Endodermal cell (in vitro differentiated cells): ENCODE measurements at regions not wholly inside any gene's neighbourhood (a gene's known extent, or its start where the extent isn't known, plus 50 kb on each side); places are given as distances from the start of the nearest gene placed in this dataset.

Experiments used
- DNase-seq: peaks from one replicate; pipeline ENCODE4 v3.0.0-alpha.2; 2017
- H3K27ac ChIP-seq: 2 replicates; pipeline ENCODE4 v1.5.1; 2013; ENCODE audit warnings: mild to moderate bottlenecking, low read depth, low read length, moderate library complexity
- H3K27me3 ChIP-seq: 2 replicates; pipeline ENCODE4 v1.6.1; 2013; ENCODE audit warnings: mild to moderate bottlenecking, low read length, moderate library complexity; ENCODE audit not compliant: insufficient read depth, control insufficient read depth, poor library complexity, severe bottlenecking
- H3K36me3 ChIP-seq: 2 replicates; pipeline ENCODE4 v1.7.0; 2013; ENCODE audit warnings: mild to moderate bottlenecking, low read length, moderate library complexity; ENCODE audit not compliant: control insufficient read depth, insufficient read depth
- H3K4me1 ChIP-seq: one replicate; pipeline ENCODE4 v1.7.0; 2013; ENCODE audit warnings: low read length; ENCODE audit not compliant: control insufficient read depth, insufficient read depth
- H3K4me3 ChIP-seq: 2 replicates; pipeline ENCODE4 v1.5.1; 2013; ENCODE audit warnings: mild to moderate bottlenecking, low read length, moderate library complexity
- H3K9ac ChIP-seq: 2 replicates; pipeline ENCODE4 v1.6.1; 2013; ENCODE audit warnings: mild to moderate bottlenecking, low read length, moderate library complexity; ENCODE audit not compliant: poor library complexity, severe bottlenecking; ENCODE audit errors: extremely low read depth
- H3K9me3 ChIP-seq: 2 replicates; pipeline ENCODE4 v1.6.1; 2013; ENCODE audit warnings: mild to moderate bottlenecking, low read length, moderate library complexity; ENCODE audit not compliant: control insufficient read depth
- H3K27ac Mint-ChIP-seq: 2 replicates; pipeline ENCODE4 v1.8.0; 2020; ENCODE audit warnings: mixed read lengths
- H3K27me3 Mint-ChIP-seq: 2 replicates; pipeline ENCODE4 v1.8.0; 2021; ENCODE audit warnings: mild to moderate bottlenecking, mixed read lengths; ENCODE audit not compliant: insufficient read depth
- H3K36me3 Mint-ChIP-seq: 2 replicates; pipeline ENCODE4 v1.8.0; 2020; ENCODE audit warnings: low read depth, mixed read lengths
- H3K4me1 Mint-ChIP-seq: 2 replicates; pipeline ENCODE4 v1.8.0; 2020; ENCODE audit warnings: mixed read lengths
- H3K4me3 Mint-ChIP-seq: 2 replicates; pipeline ENCODE4 v1.8.0; 2020; ENCODE audit warnings: mild to moderate bottlenecking, moderate library complexity, mixed read lengths
- H3K9me3 Mint-ChIP-seq: 2 replicates; pipeline ENCODE4 v1.8.0; 2020; ENCODE audit warnings: mild to moderate bottlenecking, mixed read lengths
- WGBS, 2 experiments: methylation state at CpG; one replicate each; pipeline versions ENCODE4 v1.1.5 to v1.1.7; 2013; ENCODE audit warnings: missing lambda C conversion rate in 2 of 2, mixed read lengths in 1 of 2; ENCODE audit not compliant: insufficient coverage in 1 of 2, insufficient read length in 1 of 2; 5-methylcytosine and 5-hydroxymethylcytosine counted together
- TF ChIP-seq, protein P1 (sequence below): fragments of 200-600 bp; sonication (generic); conservative IDR thresholded peaks from 2 replicates; pipeline ENCODE4 v1.5.0; 2021; ENCODE audit warnings: antibody characterized with exemption, mild to moderate bottlenecking

DNA sequence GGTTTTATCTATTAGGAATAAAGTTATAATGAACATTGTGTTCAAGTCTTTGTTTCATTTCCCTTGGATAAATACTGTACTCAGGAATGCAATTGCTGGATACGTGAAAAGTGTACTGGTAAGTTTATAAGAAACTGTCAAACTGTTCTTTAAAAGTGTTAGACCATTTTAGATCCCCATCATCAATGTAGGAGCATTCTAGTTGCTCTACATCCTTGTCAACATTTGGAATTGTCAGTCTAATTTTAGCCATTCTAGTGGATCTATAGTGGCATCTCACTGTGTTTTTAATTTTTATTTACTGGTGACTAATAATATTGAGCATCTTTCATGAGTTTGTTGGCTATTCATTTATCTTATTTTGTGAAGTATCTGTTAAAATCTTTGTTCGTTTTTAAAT, 354.0 kb upstream of the NRP1 start:
- H3K27ac ChIP-seq: no peak overlapping the region
- WGBS, 2 experiments: 81 to 100% methylated on average over 1 of the region's 2 CpGs
- H3K4me3 ChIP-seq: no peak overlapping the region
- Mint-ChIP-seq H3K27me3 (peaks cover under 1% of the 10 kb centered on the region), H3K9me3 (peaks cover 53% of the 10 kb centered on the region), H3K4me1 (no peaks in the 10 kb centered on the region), H3K4me3 (no peak overlapping the region), H3K27ac (no peak overlapping the region), H3K36me3 (peaks cover under 1% of the 10 kb centered on the region)
- H3K36me3 ChIP-seq: no peaks in the 10 kb centered on the region
- DNase-seq: no peak
- H3K9ac ChIP-seq: no peak overlapping the region
- TF ChIP-seq, protein P1, sequence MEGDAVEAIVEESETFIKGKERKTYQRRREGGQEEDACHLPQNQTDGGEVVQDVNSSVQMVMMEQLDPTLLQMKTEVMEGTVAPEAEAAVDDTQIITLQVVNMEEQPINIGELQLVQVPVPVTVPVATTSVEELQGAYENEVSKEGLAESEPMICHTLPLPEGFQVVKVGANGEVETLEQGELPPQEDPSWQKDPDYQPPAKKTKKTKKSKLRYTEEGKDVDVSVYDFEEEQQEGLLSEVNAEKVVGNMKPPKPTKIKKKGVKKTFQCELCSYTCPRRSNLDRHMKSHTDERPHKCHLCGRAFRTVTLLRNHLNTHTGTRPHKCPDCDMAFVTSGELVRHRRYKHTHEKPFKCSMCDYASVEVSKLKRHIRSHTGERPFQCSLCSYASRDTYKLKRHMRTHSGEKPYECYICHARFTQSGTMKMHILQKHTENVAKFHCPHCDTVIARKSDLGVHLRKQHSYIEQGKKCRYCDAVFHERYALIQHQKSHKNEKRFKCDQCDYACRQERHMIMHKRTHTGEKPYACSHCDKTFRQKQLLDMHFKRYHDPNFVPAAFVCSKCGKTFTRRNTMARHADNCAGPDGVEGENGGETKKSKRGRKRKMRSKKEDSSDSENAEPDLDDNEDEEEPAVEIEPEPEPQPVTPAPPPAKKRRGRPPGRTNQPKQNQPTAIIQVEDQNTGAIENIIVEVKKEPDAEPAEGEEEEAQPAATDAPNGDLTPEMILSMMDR: no peak
- no peaks in the 10 kb centered on the region for H3K4me1 ChIP-seq
- H3K9me3 ChIP-seq: peaks cover 17% of the 10 kb centered on the region
- H3K27me3 ChIP-seq: no peaks in the 10 kb centered on the region

DNA sequence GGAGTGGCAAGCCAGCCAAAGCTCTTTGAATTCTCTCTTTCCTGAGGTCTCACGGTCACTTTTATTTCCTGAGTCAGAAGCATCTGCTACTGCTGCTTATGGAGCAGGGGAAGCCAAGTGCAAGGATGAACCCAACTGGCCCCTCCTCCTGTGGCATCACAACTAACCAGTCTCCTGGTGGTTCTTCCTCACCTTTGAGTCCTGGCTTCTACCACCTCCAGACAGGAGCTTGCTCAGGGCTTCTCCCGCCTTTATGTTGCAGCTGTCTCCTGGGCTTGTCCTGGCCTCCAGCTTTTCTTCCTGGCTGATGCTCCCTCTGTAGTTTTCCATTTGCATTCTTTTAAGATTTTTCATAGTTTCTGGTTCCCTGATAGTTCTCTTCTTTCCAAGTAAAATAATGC, 349.7 kb upstream of the NRP1 start:
- peaks cover 10% of the 10 kb centered on the region for H3K9me3 Mint-ChIP-seq
- H3K4me1 Mint-ChIP-seq: no peaks in the 10 kb centered on the region
- Histone ChIP-seq H3K4me1 (no peaks in the 10 kb centered on the region), H3K27me3 (no peaks in the 10 kb centered on the region), H3K4me3 (no peak overlapping the region), H3K9ac (no peak overlapping the region), H3K9me3 (peaks cover 10% of the 10 kb centered on the region), H3K27ac (no peak overlapping the region), H3K36me3 (no peaks in the 10 kb centered on the region)
- H3K27me3 Mint-ChIP-seq: peaks cover 3% of the 10 kb centered on the region
- no peak overlapping the region for H3K27ac Mint-ChIP-seq
- no peak for DNase-seq
- H3K36me3 Mint-ChIP-seq: no peaks in the 10 kb centered on the region
- 90 to 100% methylated on average over 1 to 2 of the region's 2 CpGs for WGBS, 2 experiments
- TF ChIP-seq, protein P1: no peak
- H3K4me3 Mint-ChIP-seq: no peak overlapping the region

DNA sequence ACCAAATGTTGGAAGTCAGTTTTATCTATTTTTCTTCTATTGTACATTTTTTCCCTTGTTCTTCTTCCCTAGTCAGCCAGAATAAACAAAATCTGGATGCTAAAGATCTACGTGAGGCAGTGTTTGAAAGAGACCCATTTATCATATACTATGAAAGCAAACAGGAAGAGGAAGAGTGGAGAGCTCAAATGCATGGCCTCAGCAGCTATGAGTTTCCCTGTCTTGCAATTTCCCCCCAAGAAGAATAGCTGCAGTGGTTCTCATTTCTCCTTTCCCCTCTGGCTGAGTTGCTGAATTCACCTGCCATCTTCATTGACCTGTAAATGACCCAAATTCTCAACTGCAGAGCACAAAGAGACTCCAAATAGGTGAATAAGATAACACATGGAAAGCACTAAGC, 347.1 kb upstream of the NRP1 start:
- Histone ChIP-seq H3K36me3 (no peaks in the 10 kb centered on the region), H3K27ac (no peak overlapping the region), H3K9me3 (no peaks in the 10 kb centered on the region), H3K4me1 (no peaks in the 10 kb centered on the region), H3K9ac (no peak overlapping the region), H3K4me3 (no peak overlapping the region), H3K27me3 (no peaks in the 10 kb centered on the region)
- TF ChIP-seq, protein P1: no peak
- Mint-ChIP-seq H3K4me3 (no peak overlapping the region), H3K4me1 (no peaks in the 10 kb centered on the region), H3K9me3 (peaks cover 13% of the 10 kb centered on the region), H3K36me3 (peaks cover 3% of the 10 kb centered on the region), H3K27me3 (peaks cover 3% of the 10 kb centered on the region), H3K27ac (no peak overlapping the region)
- WGBS, 2 experiments: 100% methylated on average over 1 of the region's 1 CpG; no CpG with 5 or more reads in 1 of the 2 experiments
- no peak for DNase-seq
